Fibroblast of skin of left biceps (primary cell): ENCODE measurements at regions not wholly inside any gene's neighbourhood (a gene's known extent, or its start where the extent isn't known, plus 50 kb on each side); places are given as distances from the start of the nearest gene placed in this dataset.

ENCODE experiments used
- DNase-seq, 2 experiments: peaks; one replicate each; pipeline ENCODE4 v3.0.0-alpha.2; 2013; ENCODE audit warnings: low read depth in 2 of 2

GRCh38 chr15:100735129-100736053 is 133.0 kb downstream of the ASB7 start:
- DNase-seq, result no peak

DNA sequence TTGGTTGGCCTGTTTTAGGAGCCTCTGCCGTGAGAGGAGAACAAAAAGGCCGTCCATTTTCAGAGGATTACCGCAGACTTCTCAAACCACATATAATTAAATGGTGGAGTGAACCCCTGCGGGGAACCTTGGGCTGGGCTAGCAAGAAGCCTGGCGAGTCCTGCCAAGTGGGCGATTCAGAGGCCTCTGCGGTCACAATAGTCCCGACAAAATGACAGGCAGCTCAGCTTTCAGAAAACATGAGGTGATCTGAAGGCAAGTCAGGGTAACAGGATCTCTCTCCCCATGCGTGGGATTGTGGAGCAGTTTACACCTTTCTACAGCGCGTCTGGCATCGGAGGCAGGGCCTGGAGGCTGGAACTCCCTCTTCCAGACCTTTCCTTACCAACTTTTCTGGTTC is 134.8 kb downstream of the ASB7 start:
- DNase-seq, result no peak

GRCh38 chr15:100738614-100739013 is 136.2 kb downstream of the ASB7 start:
- DNase-seq, result no peak

DNA sequence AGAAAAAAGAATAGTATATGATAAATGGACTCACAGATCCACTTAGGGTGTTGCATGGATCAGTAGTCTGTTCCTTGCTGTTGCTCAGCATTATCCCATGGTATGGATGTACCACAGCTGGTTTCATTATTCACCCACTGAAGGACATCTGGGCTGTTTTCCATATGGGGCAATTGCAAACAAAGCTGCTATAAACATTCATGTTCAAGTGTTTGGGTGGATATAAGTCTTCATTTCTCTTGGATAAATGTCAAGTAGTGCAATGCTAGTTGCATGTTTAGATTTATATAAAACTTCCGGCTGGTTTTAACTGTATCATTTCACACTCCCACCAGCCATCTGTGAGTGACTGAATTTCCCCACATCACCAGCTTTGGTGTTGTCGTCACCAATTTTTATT is 137.7 kb downstream of the ASB7 start:
- DNase-seq, result no peak

GRCh38 chr15:100751585-100751984 is 128.0 kb upstream of the ALDH1A3 start:
- no peak for DNase-seq

- DNase-seq, result peak in 1 of 2 experiments; percentile 37
Observed at GRCh38 chr15:100753503-100753902, 126.1 kb upstream of the ALDH1A3 start.

DNA sequence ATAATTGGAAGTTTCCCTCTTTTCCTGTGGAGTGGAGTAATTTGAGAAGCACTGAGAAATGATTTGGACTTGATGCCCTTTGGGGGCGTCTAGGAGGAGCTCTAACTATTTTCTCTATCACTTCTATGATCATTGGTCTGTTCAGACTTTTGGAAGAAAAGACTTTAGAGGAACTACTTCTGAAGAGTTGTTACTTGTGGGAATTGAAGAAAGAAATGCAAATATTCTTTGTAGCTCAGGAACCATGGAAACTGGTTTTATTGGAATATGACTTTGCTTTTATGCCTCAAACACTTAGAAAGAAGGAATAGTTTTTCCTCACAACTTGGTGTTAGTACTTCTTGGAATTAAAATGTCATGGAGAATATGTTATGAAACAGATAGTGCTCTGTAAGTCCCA is 122.0 kb upstream of the ALDH1A3 start:
- DNase-seq, result no peak

DNA sequence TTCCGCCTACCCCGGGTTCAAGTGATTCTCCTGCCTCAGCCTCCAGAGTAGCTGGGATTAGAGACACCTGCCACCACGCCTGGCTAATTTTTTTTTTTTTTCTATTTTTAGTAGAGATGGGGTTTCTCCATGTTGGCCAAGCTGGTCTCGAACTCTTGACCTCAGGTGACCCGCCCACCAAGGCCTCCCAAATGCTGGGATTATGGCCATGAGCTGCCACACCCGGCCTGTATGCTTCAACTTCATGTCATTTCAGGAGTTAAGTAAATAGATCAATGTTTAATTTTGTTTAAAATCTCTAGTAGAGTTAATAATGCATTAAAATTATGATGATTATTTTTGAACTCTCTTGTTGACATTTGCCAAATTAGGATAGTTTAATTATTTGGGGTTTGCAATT is 121.1 kb upstream of the ALDH1A3 start:
- no peak for DNase-seq

- DNase-seq, result peak; percentile 89 to 93
Observed at GRCh38 chr15:100759106-100759505, 120.5 kb upstream of the ALDH1A3 start.

- peak in 1 of 2 experiments; percentile 45 for DNase-seq
Observed at GRCh38 chr15:100759698-100760356, 119.8 kb upstream of the ALDH1A3 start.

DNA sequence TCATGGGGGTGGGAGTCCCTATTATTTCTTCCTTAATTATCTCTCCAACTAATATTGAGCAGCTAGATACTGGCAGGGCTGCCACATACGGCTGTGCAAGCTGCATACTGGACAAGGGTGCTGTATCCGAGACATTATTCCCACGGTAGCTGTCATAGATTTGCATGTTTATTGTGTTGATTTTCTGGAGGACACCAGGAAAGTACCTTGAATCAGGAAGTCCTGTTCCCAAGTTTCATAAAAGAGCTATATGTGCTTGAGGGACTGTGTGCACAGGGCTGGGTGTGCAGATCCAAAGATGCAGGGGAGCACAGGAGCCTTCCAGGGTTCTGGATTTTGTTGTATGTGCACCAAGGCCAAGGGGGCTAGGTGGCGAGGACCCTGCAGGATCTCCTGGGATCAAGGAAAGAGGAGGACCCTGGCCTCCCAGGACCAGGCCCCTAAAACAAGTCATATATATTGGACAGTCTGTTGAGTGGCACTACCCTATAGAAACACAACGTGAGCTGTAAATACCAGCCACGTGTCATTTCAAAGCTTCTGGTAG is 119.2 kb upstream of the ALDH1A3 start:
- no peak for DNase-seq

GRCh38 chr15:100761290-100761935 is 118.2 kb upstream of the ALDH1A3 start:
- DNase-seq, result no peak

GRCh38 chr15:100762289-100762688 is 117.3 kb upstream of the ALDH1A3 start:
- no peak for DNase-seq

GRCh38 chr15:100762913-100763834 is 116.5 kb upstream of the ALDH1A3 start:
- no peak for DNase-seq

GRCh38 chr15:100763835-100764750 is 115.5 kb upstream of the ALDH1A3 start:
- no peak for DNase-seq

DNA sequence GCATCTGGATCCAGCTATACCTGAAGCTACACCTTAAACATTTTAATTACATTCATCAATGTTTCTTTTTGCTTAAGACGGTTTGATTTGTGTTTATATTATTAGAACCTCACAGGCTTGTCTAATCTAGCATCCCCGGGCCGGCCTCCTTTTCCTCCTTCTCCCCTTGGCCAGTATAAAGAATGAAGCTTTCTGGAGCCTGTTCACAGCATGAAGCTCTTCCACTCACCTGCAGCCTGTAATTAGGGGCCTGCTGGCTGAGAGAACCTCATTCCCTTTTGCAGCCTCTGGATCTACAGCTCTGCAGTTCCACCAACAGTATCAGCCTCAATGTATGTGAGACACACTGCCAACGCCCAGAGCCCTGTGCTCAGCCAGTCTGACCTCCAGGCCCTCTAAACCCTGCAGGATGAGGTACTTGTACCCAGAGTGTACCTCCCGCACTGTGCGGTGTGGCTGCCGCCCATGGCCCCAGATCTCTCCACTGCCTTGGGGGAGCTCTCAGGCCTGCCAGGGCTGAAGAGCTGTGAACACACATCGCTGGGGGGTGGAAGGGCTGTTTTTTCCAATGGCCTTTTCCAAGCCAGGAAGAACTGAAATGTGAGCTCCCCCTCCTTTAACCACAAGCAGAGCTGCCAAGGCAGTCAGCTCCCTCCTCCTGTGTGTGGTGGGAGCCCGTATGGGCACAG is 114.7 kb upstream of the ALDH1A3 start:
- DNase-seq, result peak; percentile 83 to 88

GRCh38 chr15:100765467-100766241 is 114.0 kb upstream of the ALDH1A3 start:
- no peak for DNase-seq

DNA sequence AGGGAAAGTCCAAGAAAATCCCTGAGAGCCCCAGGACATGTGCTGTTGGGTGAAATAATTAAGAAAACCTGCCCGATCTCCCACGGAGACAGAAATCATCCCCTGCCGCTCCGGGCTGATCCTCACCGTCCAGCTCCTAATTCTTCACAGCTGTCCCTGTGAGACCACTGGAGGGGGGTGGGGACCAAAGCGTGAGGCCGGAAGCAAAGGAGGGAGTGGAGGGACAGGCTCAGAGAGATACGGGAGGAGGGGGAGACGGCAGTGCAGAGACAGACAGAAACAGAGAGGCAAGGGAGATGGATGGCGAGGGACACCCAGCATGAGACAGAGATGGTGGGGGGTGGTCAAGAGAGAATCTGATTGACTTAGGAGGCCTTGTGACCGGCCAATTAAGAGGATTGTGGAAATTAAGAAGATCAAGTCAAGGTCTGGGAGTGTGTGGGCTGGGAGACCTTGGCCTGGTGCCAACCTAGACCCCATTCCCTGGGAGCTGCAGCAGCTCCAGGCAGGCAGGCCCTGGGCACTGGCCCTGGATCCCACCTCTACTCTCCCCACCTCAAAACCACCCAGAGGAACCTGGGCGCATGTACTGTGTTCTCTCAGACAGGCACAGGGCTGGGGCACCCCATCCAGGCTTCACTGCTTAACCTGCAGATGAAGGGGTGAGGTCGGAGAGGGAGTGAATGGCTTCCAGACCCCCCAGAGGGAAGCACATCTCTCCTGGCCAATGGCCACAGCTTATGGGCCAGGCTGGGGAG is 113.2 kb upstream of the ALDH1A3 start:
- peak; percentile 72 to 73 for DNase-seq
